ENCODE measurements at regions not wholly inside any gene's neighbourhood (a gene's known extent, or its start where the extent isn't known, plus 50 kb on each side); places are given as distances from the start of the nearest gene placed in this dataset.

- no peak for DNase-seq (ENCODE audit: low spot score)
- ATAC-seq (ENCODE audit: low FRiP score) = no peak
Measured at GRCh38 chr7:26101361-26102151, 50.4 kb upstream of the NFE2L3 start.

GRCh38 chr7:26102176-26102575 lies 49.8 kb upstream of the NFE2L3 start:
- ATAC-seq (ENCODE audit: low FRiP score) (no peak), DNase-seq (ENCODE audit: low spot score) (no peak)
- TF ChIP-seq CTCF (IDR thresholded peaks at IDR 0.05) = no peak

More at GRCh38 chr7:26101361-26102151, 50.4 kb upstream of the NFE2L3 start:
- no peak for TF ChIP-seq CTCF (IDR thresholded peaks at IDR 0.05)

Small RNAs in the stretch of these regions (small RNA-seq; reads per million reads assigned to genes)
- gene MIR148A = 2,509 reads per million, percentile 99 among the genes with 10 or more reads in this experiment
